CD4-positive, alpha-beta T cell treated with Interleukin-4 for 1 hour (primary cell): ENCODE measurements at regions not wholly inside any gene's neighbourhood (a gene's known extent, or its start where the extent isn't known, plus 50 kb on each side); places are given as distances from the start of the nearest gene placed in this dataset.
A peak's percentile ranks its signal among the peaks of the same experiment; 100 is the strongest.

ENCODE experiments used
- DNase-seq, 2 donors: peaks; one replicate each; pipeline ENCODE4 v3.0.0-alpha.2; 2020 to 2022

- no peak for DNase-seq
Observed at GRCh38 chr10:8726779-8727084, 672.2 kb downstream of the GATA3 start.

- no peak for DNase-seq
Observed at GRCh38 chr10:8731121-8732095, 676.9 kb downstream of the GATA3 start.

- DNase-seq, result no peak
Observed at GRCh38 chr10:8738987-8739386, 684.5 kb downstream of the GATA3 start.

- no peak for DNase-seq
Observed at GRCh38 chr10:8752146-8752843, 697.8 kb downstream of the GATA3 start.

GRCh38 chr10:8758029-8758428 is 703.5 kb downstream of the GATA3 start:
- no peak for DNase-seq

GRCh38 chr10:8766899-8767298 is 712.4 kb downstream of the GATA3 start:
- DNase-seq, result no peak

- peak in 1 of 2 donors; percentile 32 for DNase-seq
Observed at GRCh38 chr10:8767591-8767990, 713.1 kb downstream of the GATA3 start.

- no peak for DNase-seq
Observed at GRCh38 chr10:8768341-8768740, 713.9 kb downstream of the GATA3 start.

- no peak for DNase-seq
Observed at GRCh38 chr10:8768852-8769251, 714.4 kb downstream of the GATA3 start.

- peak in 1 of 2 donors; percentile 26 for DNase-seq
Observed at GRCh38 chr10:8776926-8777622, 722.6 kb downstream of the GATA3 start.

- no peak for DNase-seq
Observed at GRCh38 chr10:8778713-8779112, 724.2 kb downstream of the GATA3 start.

GRCh38 chr10:8787649-8788048 is 733.2 kb downstream of the GATA3 start:
- no peak for DNase-seq

- no peak for DNase-seq
Observed at GRCh38 chr10:8790390-8790789, 735.9 kb downstream of the GATA3 start.

- no peak for DNase-seq
Observed at GRCh38 chr10:8794860-8795259, 740.4 kb downstream of the GATA3 start.

GRCh38 chr10:8800426-8800825 is 745.9 kb downstream of the GATA3 start:
- no peak for DNase-seq

GRCh38 chr10:8803992-8804391 is 749.5 kb downstream of the GATA3 start:
- DNase-seq, result no peak

- DNase-seq, result no peak
Observed at GRCh38 chr10:8810677-8811076, 756.2 kb downstream of the GATA3 start.

- no peak for DNase-seq
Observed at GRCh38 chr10:8811201-8811600, 756.7 kb downstream of the GATA3 start.

GRCh38 chr10:8815969-8816368 is 761.5 kb downstream of the GATA3 start:
- DNase-seq, result no peak

GRCh38 chr10:8817299-8817698 is 762.8 kb downstream of the GATA3 start:
- no peak for DNase-seq

- DNase-seq, result no peak
Observed at GRCh38 chr10:8825611-8826010, 771.1 kb downstream of the GATA3 start.

- DNase-seq, result no peak
Observed at GRCh38 chr10:8829592-8829991, 775.1 kb downstream of the GATA3 start.

- no peak for DNase-seq
Observed at GRCh38 chr10:8830048-8830447, 775.6 kb downstream of the GATA3 start.

GRCh38 chr10:8830876-8831275 is 776.4 kb downstream of the GATA3 start:
- DNase-seq, result peak in 1 of 2 donors; percentile 34
